HG03565 (cell line): ENCODE measurements at regions not wholly inside any gene's neighbourhood (a gene's known extent, or its start where the extent isn't known, plus 50 kb on each side); places are given as distances from the start of the nearest gene placed in this dataset.
"Not testable (repeated sequence)": the region's sequence is repeated elsewhere in the genome, so short reads cannot be mapped to it uniquely, and the experiment has no call there.

Experiments used
- ATAC-seq: cut with Tn5 transposase; IDR thresholded peaks from one replicate; pipeline ENCODE4 v1.9.1; 2021; ENCODE audit warnings: mild to moderate bottlenecking, moderate library complexity; ENCODE audit not compliant: unreplicated experiment

- no peak for ATAC-seq
These were observed 1594.2 kb upstream of the PRMT6 start for GRCh38 chr1:105462308-105462707.

- ATAC-seq, result no peak
These were observed 1588.9 kb upstream of the PRMT6 start for GRCh38 chr1:105467549-105467948.

GRCh38 chr1:105470541-105470940 is 1585.9 kb upstream of the PRMT6 start:
- not testable (repeated sequence) for ATAC-seq

- no peak for ATAC-seq
These were observed 1573.0 kb upstream of the PRMT6 start for GRCh38 chr1:105483436-105483835.

GRCh38 chr1:105485207-105485606 is 1571.3 kb upstream of the PRMT6 start:
- no peak for ATAC-seq

GRCh38 chr1:105492921-105493320 is 1563.6 kb upstream of the PRMT6 start:
- no peak for ATAC-seq

GRCh38 chr1:105516068-105516467 is 1540.4 kb upstream of the PRMT6 start:
- ATAC-seq, result no peak

- no peak for ATAC-seq
These were observed 1522.5 kb upstream of the PRMT6 start for GRCh38 chr1:105533996-105534395.

GRCh38 chr1:105544475-105544874 is 1512.0 kb upstream of the PRMT6 start:
- no peak for ATAC-seq

GRCh38 chr1:105556266-105556665 is 1500.2 kb upstream of the PRMT6 start:
- ATAC-seq, result no peak

- ATAC-seq, result no peak
These were observed 1498.5 kb upstream of the PRMT6 start for GRCh38 chr1:105558023-105558422.

GRCh38 chr1:105565006-105565405 is 1491.5 kb upstream of the PRMT6 start:
- no peak for ATAC-seq

- no peak for ATAC-seq
These were observed 1470.7 kb upstream of the PRMT6 start for GRCh38 chr1:105585791-105586190.

GRCh38 chr1:105591681-105592080 is 1464.8 kb upstream of the PRMT6 start:
- ATAC-seq, result no peak

- ATAC-seq, result no peak
These were observed 1447.8 kb upstream of the PRMT6 start for GRCh38 chr1:105608713-105609112.

- ATAC-seq, result no peak
These were observed 1430.0 kb upstream of the PRMT6 start for GRCh38 chr1:105626276-105626987.

- not testable (repeated sequence) for ATAC-seq
These were observed 1425.2 kb upstream of the PRMT6 start for GRCh38 chr1:105631153-105631744.

GRCh38 chr1:105632342-105633196 is 1423.9 kb upstream of the PRMT6 start:
- ATAC-seq, result no peak

- ATAC-seq, result no peak
These were observed 1420.4 kb upstream of the PRMT6 start for GRCh38 chr1:105636052-105636451.

GRCh38 chr1:105641407-105641806 is 1415.1 kb upstream of the PRMT6 start:
- ATAC-seq, result no peak

GRCh38 chr1:105652109-105652508 is 1404.4 kb upstream of the PRMT6 start:
- ATAC-seq, result no peak

- ATAC-seq, result no peak
These were observed 1401.4 kb upstream of the PRMT6 start for GRCh38 chr1:105655032-105655431.
